Activated effector memory CD4-positive, alpha-beta T cell treated with Interleukin-2 at 50 U/mL for 16 hours (primary cell): ENCODE measurements at regions not wholly inside any gene's neighbourhood (a gene's known extent, or its start where the extent isn't known, plus 50 kb on each side); places are given as distances from the start of the nearest gene placed in this dataset.

ENCODE experiments used
- DNase-seq: peaks from one replicate; pipeline ENCODE4 v3.0.0-alpha.2; 2020

- no peak for DNase-seq
Measured at GRCh38 chr20:51867251-51867650, 64.9 kb upstream of the SALL4 start.

GRCh38 chr20:51864967-51865366 is 62.6 kb upstream of the SALL4 start:
- DNase-seq: no peak

- DNase-seq: no peak
Measured at GRCh38 chr20:51862796-51863195, 60.5 kb upstream of the SALL4 start.

GRCh38 chr20:51861726-51862466 is 59.6 kb upstream of the SALL4 start:
- DNase-seq: no peak

- DNase-seq: no peak
Measured at GRCh38 chr20:51860111-51860882, 58.0 kb upstream of the SALL4 start.

GRCh38 chr20:51856432-51856831 is 54.1 kb upstream of the SALL4 start:
- DNase-seq: no peak

- no peak for DNase-seq
Measured at GRCh38 chr20:51854921-51855320, 52.6 kb upstream of the SALL4 start.
